ENCODE measurements at regions not wholly inside any gene's neighbourhood (a gene's known extent, or its start where the extent isn't known, plus 50 kb on each side); places are given as distances from the start of the nearest gene placed in this dataset.
"Not testable (repeated sequence)": the region's sequence is repeated elsewhere in the genome, so short reads cannot be mapped to it uniquely, and the experiment has no call there.

DNA sequence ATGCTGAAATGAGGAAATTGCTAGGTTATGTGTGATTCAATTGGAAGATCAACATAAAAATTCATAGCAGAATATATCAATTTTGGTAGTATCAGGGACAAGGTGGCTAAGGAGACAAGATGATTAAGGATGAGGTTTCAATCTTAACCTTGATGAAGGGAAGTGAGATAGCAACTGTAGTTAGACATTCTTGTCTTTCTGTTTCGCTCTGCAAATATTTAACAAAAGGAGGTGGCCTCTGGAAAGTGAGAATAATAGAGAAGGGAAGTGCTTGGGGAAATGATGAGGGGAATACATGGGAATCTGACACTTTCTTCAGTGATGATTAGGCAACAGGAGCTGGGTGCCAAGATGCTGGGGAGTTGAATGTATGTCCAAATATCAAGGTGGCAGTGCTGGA, 337.1 kb upstream of the PUDP start:
- ATAC-seq: no peak
- ChIA-PET CTCF (no interaction called here), POLR2A (no interaction called here)
- no peaks in the 10 kb centered on the region for H3K4me1 ChIP-seq
- no peak overlapping the region for H3K4me2 ChIP-seq
- peak; percentile 65 for FAIRE-seq
- H3K4me3 ChIP-seq: no peak overlapping the region
- DNase-seq (ENCODE audit: low read depth in 1 of 2, low spot score in 1 of 2): no peak
- no peak overlapping the region for H3K27ac ChIP-seq
- WGBS (ENCODE audit: missing lambda C conversion rate): 0% methylated on average over 1 of the region's 1 CpG
- H3K9me3 ChIP-seq: no peaks in the 10 kb centered on the region
- TF ChIP-seq JUNB (IDR thresholded peaks at IDR 0.05): no peak
- no peak for TF ChIP-seq ZNF302 (CRISPR knock-in tag; IDR thresholded peaks at IDR 0.05)
- TF ChIP-seq CEBPB (IDR thresholded peaks at IDR 0.05): no peak
- no peak for TF ChIP-seq SMC3 (IDR thresholded peaks at IDR 0.05)
- no peak for TF ChIP-seq POLR2A (IDR thresholded peaks at IDR 0.05; ENCODE audit: low read length)
- no peak for TF ChIP-seq HDAC2 (IDR thresholded peaks at IDR 0.05)
- TF ChIP-seq KDM1A (IDR thresholded peaks at IDR 0.05; ENCODE audit: low read depth): no peak
- no peak for TF ChIP-seq POLR2AphosphoS2 (conservative IDR thresholded peaks at IDR 0.05; ENCODE audit: low read length)
- no peak for TF ChIP-seq NR3C1 (IDR thresholded peaks at IDR 0.05)
- no peak for TF ChIP-seq RARB (CRISPR knock-in tag; IDR thresholded peaks at IDR 0.05)
- no peak for TF ChIP-seq FOSB (CRISPR knock-in tag; IDR thresholded peaks at IDR 0.05)
- TF ChIP-seq, protein P1, sequence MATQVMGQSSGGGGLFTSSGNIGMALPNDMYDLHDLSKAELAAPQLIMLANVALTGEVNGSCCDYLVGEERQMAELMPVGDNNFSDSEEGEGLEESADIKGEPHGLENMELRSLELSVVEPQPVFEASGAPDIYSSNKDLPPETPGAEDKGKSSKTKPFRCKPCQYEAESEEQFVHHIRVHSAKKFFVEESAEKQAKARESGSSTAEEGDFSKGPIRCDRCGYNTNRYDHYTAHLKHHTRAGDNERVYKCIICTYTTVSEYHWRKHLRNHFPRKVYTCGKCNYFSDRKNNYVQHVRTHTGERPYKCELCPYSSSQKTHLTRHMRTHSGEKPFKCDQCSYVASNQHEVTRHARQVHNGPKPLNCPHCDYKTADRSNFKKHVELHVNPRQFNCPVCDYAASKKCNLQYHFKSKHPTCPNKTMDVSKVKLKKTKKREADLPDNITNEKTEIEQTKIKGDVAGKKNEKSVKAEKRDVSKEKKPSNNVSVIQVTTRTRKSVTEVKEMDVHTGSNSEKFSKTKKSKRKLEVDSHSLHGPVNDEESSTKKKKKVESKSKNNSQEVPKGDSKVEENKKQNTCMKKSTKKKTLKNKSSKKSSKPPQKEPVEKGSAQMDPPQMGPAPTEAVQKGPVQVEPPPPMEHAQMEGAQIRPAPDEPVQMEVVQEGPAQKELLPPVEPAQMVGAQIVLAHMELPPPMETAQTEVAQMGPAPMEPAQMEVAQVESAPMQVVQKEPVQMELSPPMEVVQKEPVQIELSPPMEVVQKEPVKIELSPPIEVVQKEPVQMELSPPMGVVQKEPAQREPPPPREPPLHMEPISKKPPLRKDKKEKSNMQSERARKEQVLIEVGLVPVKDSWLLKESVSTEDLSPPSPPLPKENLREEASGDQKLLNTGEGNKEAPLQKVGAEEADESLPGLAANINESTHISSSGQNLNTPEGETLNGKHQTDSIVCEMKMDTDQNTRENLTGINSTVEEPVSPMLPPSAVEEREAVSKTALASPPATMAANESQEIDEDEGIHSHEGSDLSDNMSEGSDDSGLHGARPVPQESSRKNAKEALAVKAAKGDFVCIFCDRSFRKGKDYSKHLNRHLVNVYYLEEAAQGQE (IDR thresholded peaks at IDR 0.05): no peak
- TF ChIP-seq, protein P2, sequence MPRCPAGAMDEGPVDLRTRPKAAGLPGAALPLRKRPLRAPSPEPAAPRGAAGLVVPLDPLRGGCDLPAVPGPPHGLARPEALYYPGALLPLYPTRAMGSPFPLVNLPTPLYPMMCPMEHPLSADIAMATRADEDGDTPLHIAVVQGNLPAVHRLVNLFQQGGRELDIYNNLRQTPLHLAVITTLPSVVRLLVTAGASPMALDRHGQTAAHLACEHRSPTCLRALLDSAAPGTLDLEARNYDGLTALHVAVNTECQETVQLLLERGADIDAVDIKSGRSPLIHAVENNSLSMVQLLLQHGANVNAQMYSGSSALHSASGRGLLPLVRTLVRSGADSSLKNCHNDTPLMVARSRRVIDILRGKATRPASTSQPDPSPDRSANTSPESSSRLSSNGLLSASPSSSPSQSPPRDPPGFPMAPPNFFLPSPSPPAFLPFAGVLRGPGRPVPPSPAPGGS (IDR thresholded peaks at IDR 0.05): no peak

DNA sequence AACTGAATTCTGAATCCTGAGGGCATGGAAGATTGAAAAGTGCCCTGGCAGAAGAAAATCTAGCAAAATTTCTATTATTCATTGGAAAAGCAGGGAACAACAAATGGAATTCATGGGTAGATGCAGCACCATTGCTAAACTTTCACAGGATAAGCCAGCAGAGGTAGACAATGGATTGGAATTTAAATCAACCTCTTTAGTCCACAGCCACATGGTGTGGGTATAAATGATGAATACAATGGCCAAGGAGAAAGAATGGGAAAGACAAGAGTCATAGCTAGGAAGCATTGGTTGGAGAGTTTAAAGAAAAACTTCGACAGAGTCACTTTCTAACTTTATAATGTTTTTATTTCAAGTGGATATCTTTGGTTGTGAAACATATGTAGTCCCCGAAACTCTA, 332.8 kb upstream of the PUDP start:
- H3K27ac ChIP-seq: no peak overlapping the region
- no peak for TF ChIP-seq TP53 (CRISPR knock-in tag; IDR thresholded peaks at IDR 0.05)
- CTCF ChIA-PET: no interaction called here
- no peaks in the 10 kb centered on the region for H3K9me3 ChIP-seq
- FAIRE-seq (no peak), DNase-seq (ENCODE audit: low read depth in 1 of 2, low spot score in 1 of 2) (no peak), ATAC-seq (no peak)
- no peaks in the 10 kb centered on the region for H3K4me1 ChIP-seq
- H3K4me2 ChIP-seq: no peak overlapping the region
- WGBS (ENCODE audit: missing lambda C conversion rate): 0% methylated on average over 2 of the region's 2 CpGs
- POLR2A ChIA-PET: no interaction called here
- H3K4me3 ChIP-seq: no peak overlapping the region

DNA sequence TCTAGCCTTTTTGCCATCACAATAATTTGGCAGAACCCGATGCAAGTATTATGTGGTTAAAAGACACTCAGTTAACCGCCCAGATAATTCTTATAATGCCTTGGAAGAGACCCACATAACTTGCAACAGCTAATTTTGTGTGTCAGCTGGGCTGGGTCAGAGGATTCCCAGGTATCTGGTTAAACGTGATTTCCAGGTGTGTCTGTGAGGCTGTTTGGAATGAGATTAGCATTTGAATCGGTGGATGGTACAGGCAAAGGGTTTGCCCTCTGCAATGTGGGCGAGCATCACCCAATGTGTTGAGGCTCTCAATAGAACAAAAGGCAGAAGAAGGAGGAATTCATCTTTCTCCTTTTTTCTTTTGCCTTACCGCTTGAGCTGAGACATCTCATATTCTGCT, 314.2 kb upstream of the PUDP start:
- FAIRE-seq: peak; percentile 23
- H3K9me3 ChIP-seq: no peaks in the 10 kb centered on the region
- ATAC-seq: no peak
- no peak overlapping the region for H3K4me2 ChIP-seq
- POLR2A ChIA-PET: no interaction called here
- DNase-seq (ENCODE audit: low read depth in 1 of 2, low spot score in 1 of 2): no peak
- 0% methylated on average over 5 of the region's 6 CpGs for WGBS (ENCODE audit: missing lambda C conversion rate)
- CTCF ChIA-PET: no interaction called here
- no peak overlapping the region for H3K27ac ChIP-seq
- H3K4me3 ChIP-seq: no peak overlapping the region
- TF ChIP-seq, protein P3, sequence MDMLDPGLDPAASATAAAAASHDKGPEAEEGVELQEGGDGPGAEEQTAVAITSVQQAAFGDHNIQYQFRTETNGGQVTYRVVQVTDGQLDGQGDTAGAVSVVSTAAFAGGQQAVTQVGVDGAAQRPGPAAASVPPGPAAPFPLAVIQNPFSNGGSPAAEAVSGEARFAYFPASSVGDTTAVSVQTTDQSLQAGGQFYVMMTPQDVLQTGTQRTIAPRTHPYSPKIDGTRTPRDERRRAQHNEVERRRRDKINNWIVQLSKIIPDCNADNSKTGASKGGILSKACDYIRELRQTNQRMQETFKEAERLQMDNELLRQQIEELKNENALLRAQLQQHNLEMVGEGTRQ (IDR thresholded peaks at IDR 0.05): no peak
- TF ChIP-seq HOXA7 (CRISPR knock-in tag; IDR thresholded peaks at IDR 0.05): no peak
- TF ChIP-seq, protein P4, sequence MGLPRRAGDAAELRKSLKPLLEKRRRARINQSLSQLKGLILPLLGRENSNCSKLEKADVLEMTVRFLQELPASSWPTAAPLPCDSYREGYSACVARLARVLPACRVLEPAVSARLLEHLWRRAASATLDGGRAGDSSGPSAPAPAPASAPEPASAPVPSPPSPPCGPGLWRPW (IDR thresholded peaks at IDR 0.05): no peak
- TF ChIP-seq FOSB (CRISPR knock-in tag; IDR thresholded peaks at IDR 0.05): no peak
- no peak for TF ChIP-seq CBX8 (IDR thresholded peaks at IDR 0.05)
- TF ChIP-seq HOXB13 (CRISPR knock-in tag; IDR thresholded peaks at IDR 0.05; ENCODE audit: low read depth): no peak
- TF ChIP-seq GATA3 (IDR thresholded peaks at IDR 0.05; ENCODE audit: borderline replicate concordance): no peak
- no peak for TF ChIP-seq RAD21 (conservative IDR thresholded peaks at IDR 0.05 in 1 of 2, IDR thresholded peaks at IDR 0.05 in 1 of 2)
- no peaks in the 10 kb centered on the region for H3K4me1 ChIP-seq

DNA sequence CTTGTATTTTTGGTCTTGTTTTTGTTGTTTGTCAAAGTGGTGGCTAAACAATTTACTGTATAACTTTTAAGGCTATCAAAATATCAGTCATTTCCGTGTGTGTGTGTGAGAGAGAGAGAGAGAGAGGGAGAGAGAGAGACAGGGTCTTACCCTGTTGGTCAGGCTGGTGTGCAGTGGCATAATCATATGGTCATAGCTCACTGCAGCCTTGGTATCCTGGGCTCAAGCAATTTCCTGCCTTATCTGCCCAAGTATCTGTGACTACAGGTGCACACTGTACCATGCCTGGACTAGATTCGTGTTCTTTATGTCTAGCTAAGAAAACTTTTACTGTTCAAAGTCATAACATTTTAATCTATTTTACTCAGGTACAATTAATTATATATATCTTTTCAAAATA, 313.1 kb upstream of the PUDP start:
- H3K4me1 ChIP-seq; FAIRE-seq; ATAC-seq; POLR2A ChIA-PET; DNase-seq (ENCODE audit: low read depth in 1 of 2, low spot score in 1 of 2); CTCF ChIA-PET; H3K4me3 ChIP-seq; H3K27ac ChIP-seq; H3K9me3 ChIP-seq; H3K4me2 ChIP-seq: not testable (repeated sequence)
- WGBS (ENCODE audit: missing lambda C conversion rate): 0% methylated on average over 2 of the region's 2 CpGs
